Activated T-helper 1 cell treated with anti-CD3 and anti-CD28 coated beads, Interleukin-12 subunit alpha, Interleukin-12 subunit beta, Interleukin-2, Interleukin-4 antibody, amounts not matched to agents 30 ng/mL and 10 ng/mL and 1 ng/mL, durations not matched to agents 14 hours and 24 hours and 36 hours (primary cell): ENCODE measurements at regions not wholly inside any gene's neighbourhood (a gene's known extent, or its start where the extent isn't known, plus 50 kb on each side); places are given as distances from the start of the nearest gene placed in this dataset.

Source experiments
- DNase-seq: peaks from one replicate; pipeline ENCODE4 v3.0.0; 2021; ENCODE audit warnings: low spot score
- H3K27ac Mint-ChIP-seq: one replicate; pipeline ENCODE4 v1.8.0; 2021; ENCODE audit warnings: mild to moderate bottlenecking, mixed read lengths
- H3K27me3 Mint-ChIP-seq: one replicate; pipeline ENCODE4 v1.8.0; 2022; ENCODE audit warnings: mild to moderate bottlenecking, moderate library complexity, mixed read lengths; ENCODE audit not compliant: insufficient read depth
- H3K36me3 Mint-ChIP-seq: one replicate; pipeline ENCODE4 v1.8.0; 2021; ENCODE audit warnings: low read depth, mixed read lengths
- H3K4me1 Mint-ChIP-seq: one replicate; pipeline ENCODE4 v1.8.0; 2021; ENCODE audit warnings: low read depth, mixed read lengths
- H3K4me3 Mint-ChIP-seq: one replicate; pipeline ENCODE4 v1.8.0; 2021; ENCODE audit warnings: mild to moderate bottlenecking, moderate library complexity, mixed read lengths
- H3K9me3 Mint-ChIP-seq: one replicate; pipeline ENCODE4 v1.8.0; 2021; ENCODE audit warnings: mixed read lengths
- intact Hi-C: fragments of 100-400 bp; cut with micrococcal nuclease; formaldehyde crosslinking; loops from one replicate; pipeline ENCODE4 v1.15.1; 2024

DNA sequence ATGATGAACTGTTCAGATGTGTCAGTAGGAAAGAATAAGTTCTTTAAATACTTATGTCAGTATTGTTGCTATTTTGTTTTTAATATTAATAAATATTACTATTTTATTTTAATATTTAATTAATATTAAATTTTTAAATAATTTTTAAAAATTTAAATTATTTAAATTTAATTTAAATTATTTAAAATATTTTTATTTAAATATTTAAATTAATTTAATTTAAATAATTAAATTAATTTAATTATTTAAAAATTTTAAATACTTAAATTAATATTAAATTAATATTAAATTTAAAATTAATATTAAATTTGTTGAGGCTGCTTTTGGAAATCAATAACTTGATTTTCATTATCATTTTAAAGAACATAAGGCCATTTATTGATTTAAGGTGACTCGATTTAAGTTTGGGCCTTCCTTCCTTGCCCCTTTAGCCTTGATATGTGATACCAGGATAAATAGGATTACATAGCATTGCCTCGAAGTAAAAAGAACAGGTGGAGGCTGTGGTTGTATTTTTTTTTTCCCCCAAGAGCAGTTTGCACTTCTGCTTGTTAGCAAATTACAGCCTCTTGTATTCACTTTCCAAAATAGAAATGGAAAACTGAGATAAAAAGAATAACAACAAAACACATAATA, 915.2 kb downstream of the TTLL7 start:
- Mint-ChIP-seq H3K4me1 (no peaks in the 10 kb centered on the region), H3K27me3 (no peaks in the 10 kb centered on the region), H3K9me3 (no peaks in the 10 kb centered on the region), H3K4me3 (no peak overlapping the region), H3K27ac (no peak overlapping the region), H3K36me3 (no peaks in the 10 kb centered on the region)
- DNase-seq: no peak
- intact Hi-C loops: no loop called here

DNA sequence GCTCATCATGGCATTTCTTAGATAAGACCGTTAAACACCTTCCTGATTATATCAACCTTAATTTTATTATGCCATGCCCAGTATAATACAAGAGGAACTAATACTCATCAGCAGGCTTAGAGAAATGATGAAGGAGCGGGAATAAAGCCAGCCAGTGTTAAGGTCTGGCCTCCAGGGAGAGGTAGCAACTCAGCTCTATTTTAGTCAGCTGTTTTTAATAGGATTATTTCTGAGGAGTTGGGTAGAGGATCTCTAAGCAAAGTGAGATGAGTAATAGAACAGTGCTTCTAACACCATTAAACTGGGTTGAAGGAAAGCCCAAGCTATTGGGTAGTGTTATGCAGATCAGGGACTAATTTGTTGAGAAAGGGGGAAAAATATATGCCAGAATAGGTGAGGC, 921.5 kb downstream of the TTLL7 start:
- Mint-ChIP-seq H3K27ac (no peak overlapping the region), H3K4me1 (no peaks in the 10 kb centered on the region)
- intact Hi-C loops: no loop called here

DNA sequence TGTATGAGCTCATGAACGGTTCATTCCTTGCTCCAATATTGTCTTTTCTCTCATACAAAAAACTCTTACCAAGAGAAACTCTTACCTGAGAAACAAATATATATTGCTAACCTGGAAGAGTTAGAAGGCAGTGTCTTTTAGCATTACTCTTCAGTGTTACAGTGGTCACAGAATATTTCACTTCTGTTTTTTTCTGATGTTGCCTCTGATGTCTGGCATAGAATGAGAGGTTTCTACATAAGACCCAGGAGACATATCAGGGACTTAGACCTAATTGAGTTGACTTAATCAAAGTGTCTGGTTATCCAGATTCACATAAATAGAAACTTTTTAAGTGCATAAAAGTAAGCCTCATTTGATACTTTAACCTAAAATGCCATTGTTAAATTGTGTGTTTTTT, 923.8 kb downstream of the TTLL7 start:
- Mint-ChIP-seq H3K36me3 (no peaks in the 10 kb centered on the region), H3K27me3 (no peaks in the 10 kb centered on the region), H3K9me3 (no peaks in the 10 kb centered on the region), H3K4me3 (no peak overlapping the region), H3K27ac (no peak overlapping the region), H3K4me1 (no peaks in the 10 kb centered on the region)
- intact Hi-C loops: no loop called here
- DNase-seq: no peak

More for the DNA sequence above, 921.5 kb downstream of the TTLL7 start:
- no peak for DNase-seq
- H3K9me3 Mint-ChIP-seq: no peaks in the 10 kb centered on the region
- H3K36me3 Mint-ChIP-seq: no peaks in the 10 kb centered on the region
- no peaks in the 10 kb centered on the region for H3K27me3 Mint-ChIP-seq
- H3K4me3 Mint-ChIP-seq: no peak overlapping the region

DNA sequence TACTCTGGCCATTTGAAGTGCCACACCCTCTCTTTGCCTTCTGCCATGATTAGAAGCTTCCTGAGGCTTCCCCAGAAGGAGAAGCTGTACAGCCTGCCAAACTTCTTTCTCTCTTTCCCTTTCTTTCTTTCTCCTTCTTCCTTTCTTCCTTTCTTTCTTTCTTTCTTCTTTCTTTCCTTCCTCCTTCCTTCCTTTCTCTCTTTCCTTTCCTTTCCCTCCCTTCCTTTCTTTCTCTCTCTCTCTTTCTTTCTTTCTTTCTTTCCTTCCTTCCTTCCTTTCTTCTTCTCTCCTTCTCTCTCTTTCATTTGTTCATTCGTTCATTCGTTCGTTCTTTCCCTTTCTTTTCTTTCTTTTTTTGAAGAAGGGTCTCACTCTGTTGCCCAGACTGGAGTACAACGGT, 931.0 kb downstream of the TTLL7 start:
- intact Hi-C loops: no loop called here
- Mint-ChIP-seq H3K4me1 (peaks cover 4% of the 10 kb centered on the region), H3K27ac (no peak overlapping the region), H3K4me3 (no peak overlapping the region), H3K27me3 (no peaks in the 10 kb centered on the region), H3K9me3 (no peaks in the 10 kb centered on the region), H3K36me3 (no peaks in the 10 kb centered on the region)
- no peak for DNase-seq

DNA sequence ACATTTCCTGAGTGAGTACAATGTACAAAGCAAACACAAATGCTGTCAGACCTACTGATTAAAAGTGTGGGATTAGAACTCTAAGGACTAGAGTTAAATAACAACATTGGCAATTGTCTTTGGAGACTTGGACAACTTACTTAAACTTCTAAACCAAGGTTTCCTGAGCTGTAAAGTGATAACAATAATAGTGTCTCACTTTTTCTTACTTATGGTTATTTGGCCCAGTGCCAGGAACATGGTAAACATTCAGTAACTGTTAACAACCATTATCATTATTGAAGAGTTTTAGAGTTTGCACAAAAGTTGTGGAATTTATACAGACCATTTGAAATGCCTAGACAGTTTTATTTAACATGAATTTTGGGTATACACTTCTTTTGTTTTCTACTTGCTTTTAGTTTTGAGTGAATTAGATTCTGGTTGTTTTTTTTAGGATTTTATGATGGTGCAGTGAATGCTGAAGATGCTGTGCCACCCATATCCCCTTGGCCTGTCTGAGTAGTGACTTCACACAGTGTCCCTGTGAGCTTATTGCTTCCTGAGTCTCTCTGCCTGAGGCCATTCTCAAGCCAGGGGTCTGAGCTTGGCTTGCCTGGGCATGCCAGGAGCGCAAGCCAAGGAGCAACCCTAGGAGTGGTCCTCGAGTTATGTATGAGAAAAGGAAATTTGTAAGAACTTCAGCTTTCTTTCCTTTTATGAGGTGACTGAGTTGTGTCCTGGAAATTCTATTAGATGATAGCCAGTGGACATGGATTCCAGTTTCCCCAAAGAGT, 932.8 kb downstream of the TTLL7 start:
- Mint-ChIP-seq H3K27ac (no peak overlapping the region), H3K36me3 (no peaks in the 10 kb centered on the region), H3K27me3 (no peaks in the 10 kb centered on the region), H3K4me1 (peaks cover 4% of the 10 kb centered on the region), H3K4me3 (no peak overlapping the region), H3K9me3 (no peaks in the 10 kb centered on the region)
- intact Hi-C loops: no loop called here
- DNase-seq: no peak

DNA sequence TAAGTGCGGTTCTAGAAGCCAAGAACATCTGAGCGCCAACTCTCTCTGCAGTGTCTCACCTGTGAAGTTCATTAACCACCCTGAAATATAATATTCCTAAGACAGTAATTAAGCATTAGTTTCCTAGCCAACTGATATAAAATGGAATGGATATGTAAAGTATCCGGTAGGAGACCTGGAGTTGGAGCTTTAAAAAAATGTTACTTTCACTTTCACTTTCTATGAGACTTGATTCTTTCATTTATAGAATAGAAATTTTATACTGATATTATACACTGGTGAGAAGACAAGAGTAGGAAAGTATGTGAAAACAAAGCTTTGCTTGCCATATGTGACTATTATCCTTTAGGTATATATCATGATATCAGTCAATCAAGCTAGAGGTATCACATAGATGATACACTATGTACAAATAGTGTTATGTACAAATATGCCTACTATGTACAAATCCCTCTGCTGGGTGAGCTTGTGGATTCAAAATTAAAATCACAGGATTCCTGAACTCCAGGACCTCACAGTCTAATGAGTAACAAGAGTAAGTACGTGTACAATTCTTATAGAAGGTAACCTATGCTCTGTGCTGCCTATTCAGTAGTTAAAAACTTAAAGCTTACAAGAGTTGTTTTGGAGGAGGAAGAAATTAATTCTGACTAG, 934.2 kb downstream of the TTLL7 start:
- Mint-ChIP-seq H3K4me3 (no peak overlapping the region), H3K4me1 (peaks cover 4% of the 10 kb centered on the region), H3K27ac (no peak overlapping the region), H3K27me3 (no peaks in the 10 kb centered on the region), H3K36me3 (no peaks in the 10 kb centered on the region), H3K9me3 (no peaks in the 10 kb centered on the region)
- DNase-seq: no peak
- intact Hi-C loops: no loop called here

DNA sequence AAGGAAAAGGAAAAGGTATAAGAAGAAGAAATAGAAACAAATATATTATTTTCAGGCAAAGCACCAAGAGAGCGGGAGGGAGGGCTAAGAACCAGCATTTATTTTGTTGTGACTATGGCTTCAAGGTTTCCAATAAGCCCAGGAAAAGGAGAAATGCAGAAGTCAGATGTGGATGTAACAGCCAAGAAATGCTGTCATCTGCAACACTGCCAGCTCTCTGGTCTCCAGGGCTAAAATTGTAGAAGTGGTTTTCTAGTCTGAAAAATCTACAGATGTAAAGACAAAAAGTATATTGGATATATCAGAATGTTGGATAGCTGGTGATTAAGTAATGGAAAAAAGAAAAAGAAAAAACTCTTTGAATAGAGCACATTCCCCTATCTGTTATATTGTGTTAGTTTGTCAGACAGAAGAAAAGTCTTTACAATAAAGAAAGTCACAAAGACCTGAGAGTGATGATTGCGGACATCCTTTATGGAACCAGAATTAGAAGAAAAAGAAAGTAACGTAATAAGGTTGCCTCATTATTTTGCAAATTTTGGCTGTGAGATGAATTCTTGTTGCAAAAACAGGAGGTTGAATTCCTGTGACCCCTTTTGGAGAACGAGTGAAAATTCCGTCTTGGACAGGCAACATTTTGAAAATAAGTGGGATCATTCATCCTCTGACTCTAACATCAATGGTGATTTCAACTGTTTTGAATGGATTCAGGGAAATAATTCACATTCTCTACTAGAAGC, 938.1 kb downstream of the TTLL7 start:
- peaks cover 4% of the 10 kb centered on the region for H3K4me1 Mint-ChIP-seq

DNA sequence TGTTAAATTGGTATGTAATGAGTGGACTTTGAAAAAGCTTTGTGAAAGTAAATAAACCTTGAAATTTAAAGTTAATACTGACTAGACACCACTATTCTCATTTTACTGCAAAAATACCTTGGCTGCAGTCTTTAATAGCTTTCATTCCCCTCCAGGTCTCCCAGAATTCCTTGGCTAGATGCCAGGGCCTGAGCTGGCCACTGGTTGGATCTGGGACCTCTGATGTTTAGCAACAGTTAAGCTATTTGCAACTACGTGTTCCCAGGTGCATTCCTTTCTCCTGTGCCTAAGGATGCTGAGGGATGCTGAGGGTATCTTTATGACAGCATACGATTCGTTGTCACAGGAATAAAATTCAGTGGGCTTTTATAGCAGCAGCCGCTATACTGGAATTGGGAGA, 938.7 kb downstream of the TTLL7 start:
- intact Hi-C loops: no loop called here
- Mint-ChIP-seq H3K4me3 (no peak overlapping the region), H3K27me3 (no peaks in the 10 kb centered on the region), H3K27ac (no peak overlapping the region), H3K36me3 (no peaks in the 10 kb centered on the region), H3K9me3 (no peaks in the 10 kb centered on the region), H3K4me1 (peaks cover 4% of the 10 kb centered on the region)
- DNase-seq: no peak

More for the DNA sequence above, 938.1 kb downstream of the TTLL7 start:
- Mint-ChIP-seq H3K4me3 (no peak overlapping the region), H3K27me3 (no peaks in the 10 kb centered on the region), H3K36me3 (no peaks in the 10 kb centered on the region), H3K27ac (no peak overlapping the region), H3K9me3 (no peaks in the 10 kb centered on the region)
- intact Hi-C loops: no loop called here
- DNase-seq: no peak

DNA sequence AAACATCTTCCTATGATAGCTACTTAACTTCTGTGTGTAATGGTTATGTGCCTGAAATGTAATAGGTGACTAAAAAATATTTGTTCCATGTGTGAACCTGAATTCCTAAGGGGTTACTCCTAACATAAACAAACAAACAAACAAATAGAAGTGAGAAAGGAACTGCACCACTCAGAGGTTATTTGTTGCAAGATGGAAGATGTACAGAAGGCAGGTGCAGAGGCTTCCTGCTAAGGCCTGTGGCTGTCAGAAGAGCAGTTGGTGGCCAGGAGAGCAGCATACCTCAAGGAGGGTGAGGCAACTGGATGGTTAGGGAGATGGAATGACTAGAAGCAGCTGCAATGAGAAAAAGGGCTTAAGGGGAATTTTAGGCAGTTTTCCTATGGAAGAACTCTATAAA, 940.6 kb downstream of the TTLL7 start:
- Mint-ChIP-seq H3K4me3 (no peak overlapping the region), H3K36me3 (no peaks in the 10 kb centered on the region), H3K27me3 (no peaks in the 10 kb centered on the region), H3K4me1 (no peaks in the 10 kb centered on the region), H3K9me3 (peaks cover 4% of the 10 kb centered on the region), H3K27ac (no peak overlapping the region)
- intact Hi-C loops: no loop called here
- no peak for DNase-seq

DNA sequence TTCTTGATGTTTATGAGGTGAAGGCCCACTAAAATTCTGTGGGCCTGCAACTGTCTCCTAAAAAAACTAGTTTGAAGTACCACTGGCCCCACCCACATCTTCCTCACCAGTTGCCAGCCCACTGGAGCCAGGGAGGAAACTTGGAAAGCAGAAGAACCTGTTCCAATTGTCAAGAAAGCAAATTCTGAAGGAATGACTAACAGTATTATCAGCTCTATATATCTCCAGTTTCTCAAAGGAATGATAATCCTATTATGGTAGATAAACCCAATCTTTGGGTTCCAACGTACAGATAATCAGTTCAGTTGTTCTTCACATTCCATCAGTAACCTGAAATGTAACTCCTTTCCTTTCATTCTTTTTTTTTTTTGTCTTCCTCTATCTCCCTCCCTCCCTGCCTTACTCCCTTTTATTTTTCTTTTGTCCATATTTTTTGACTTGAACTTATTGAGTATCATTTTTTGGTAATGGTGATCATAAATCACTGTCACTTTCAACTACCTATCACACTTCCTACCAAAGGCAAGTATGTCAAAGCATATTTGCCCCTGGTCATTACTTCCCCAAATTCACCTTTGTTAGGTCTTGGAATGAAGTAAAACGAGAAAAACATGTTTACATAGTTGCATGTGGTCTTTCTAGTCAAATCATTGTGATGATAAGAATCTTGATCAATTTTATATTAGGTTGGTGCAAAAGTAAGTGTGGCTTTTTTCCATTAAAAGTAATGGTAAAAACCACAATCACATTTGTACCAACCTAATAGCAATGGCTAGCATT, 943.4 kb downstream of the TTLL7 start:
- H3K4me1 Mint-ChIP-seq: no peaks in the 10 kb centered on the region
- H3K36me3 Mint-ChIP-seq: no peaks in the 10 kb centered on the region
- H3K4me3 Mint-ChIP-seq: no peak overlapping the region
- no peaks in the 10 kb centered on the region for H3K27me3 Mint-ChIP-seq
- intact Hi-C loops: no loop called here
- no peak for DNase-seq
- H3K27ac Mint-ChIP-seq: no peak overlapping the region
- peaks cover 4% of the 10 kb centered on the region for H3K9me3 Mint-ChIP-seq

DNA sequence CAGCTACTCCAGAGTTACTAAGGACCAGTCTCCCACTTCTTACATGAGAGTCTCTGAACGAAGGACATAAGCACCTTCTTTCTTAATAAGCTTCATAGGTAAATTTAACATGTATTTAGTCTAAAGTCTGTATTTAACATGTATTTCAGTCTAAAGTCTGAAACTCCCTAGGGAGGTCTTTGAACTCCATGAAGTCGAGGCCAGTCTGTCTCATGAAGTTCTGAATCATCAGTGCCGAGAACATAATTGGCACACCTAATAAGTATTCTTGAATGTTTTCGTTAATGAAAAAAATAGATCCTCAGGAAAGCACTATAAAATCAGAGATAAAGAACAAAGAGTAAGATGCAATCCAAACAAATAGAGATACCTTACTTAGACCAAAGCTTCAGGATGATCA, 945.5 kb downstream of the TTLL7 start:
- H3K4me1 Mint-ChIP-seq: no peaks in the 10 kb centered on the region
- no peak for DNase-seq
- intact Hi-C loops: no loop called here
- no peaks in the 10 kb centered on the region for H3K27me3 Mint-ChIP-seq
- no peak overlapping the region for H3K27ac Mint-ChIP-seq
- peaks cover 7% of the 10 kb centered on the region for H3K9me3 Mint-ChIP-seq
- no peak overlapping the region for H3K4me3 Mint-ChIP-seq
- no peaks in the 10 kb centered on the region for H3K36me3 Mint-ChIP-seq

DNA sequence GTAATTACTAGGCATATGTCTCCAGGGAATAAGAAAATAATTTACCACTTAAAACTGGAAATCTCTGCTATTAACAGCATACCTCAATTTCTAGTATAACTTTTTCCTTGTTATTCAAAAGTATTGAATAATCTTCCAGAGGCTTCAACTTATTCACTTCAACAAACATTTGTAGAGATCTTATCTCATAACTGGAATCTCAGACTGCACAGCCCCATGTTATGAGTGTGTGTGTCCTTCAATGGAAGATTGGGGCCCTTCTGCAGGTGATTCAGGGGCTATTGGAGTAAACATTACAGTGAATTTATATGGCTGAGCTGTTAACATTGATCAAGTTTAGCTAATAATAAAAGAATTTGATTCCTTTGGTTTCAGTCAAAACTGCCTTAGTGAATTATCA, 946.1 kb downstream of the TTLL7 start:
- Mint-ChIP-seq H3K36me3 (no peaks in the 10 kb centered on the region), H3K4me1 (no peaks in the 10 kb centered on the region), H3K27ac (no peak overlapping the region), H3K9me3 (peaks cover 7% of the 10 kb centered on the region), H3K27me3 (no peaks in the 10 kb centered on the region), H3K4me3 (no peak overlapping the region)
- DNase-seq: no peak
- intact Hi-C loops: no loop called here
